C1 segment of cervical spinal cord (tissue), 14 donors: ENCODE measurements at regions not wholly inside any gene's neighbourhood (a gene's known extent, or its start where the extent isn't known, plus 50 kb on each side); places are given as distances from the start of the nearest gene placed in this dataset.
A peak's percentile ranks its signal among the peaks of the same experiment; 100 is the strongest.

Source experiments
- DNase-seq, 14 donors: peaks; one replicate each; lab custom pipeline; 2025; lab: John Stamatoyannopoulos, UW

- no peak for DNase-seq
Measured at GRCh38 chr11:69916806-69917387, 97.7 kb upstream of the FGF3 start.

- DNase-seq: no peak
Measured at GRCh38 chr11:69917529-69917928, 98.3 kb upstream of the FGF3 start.

DNA sequence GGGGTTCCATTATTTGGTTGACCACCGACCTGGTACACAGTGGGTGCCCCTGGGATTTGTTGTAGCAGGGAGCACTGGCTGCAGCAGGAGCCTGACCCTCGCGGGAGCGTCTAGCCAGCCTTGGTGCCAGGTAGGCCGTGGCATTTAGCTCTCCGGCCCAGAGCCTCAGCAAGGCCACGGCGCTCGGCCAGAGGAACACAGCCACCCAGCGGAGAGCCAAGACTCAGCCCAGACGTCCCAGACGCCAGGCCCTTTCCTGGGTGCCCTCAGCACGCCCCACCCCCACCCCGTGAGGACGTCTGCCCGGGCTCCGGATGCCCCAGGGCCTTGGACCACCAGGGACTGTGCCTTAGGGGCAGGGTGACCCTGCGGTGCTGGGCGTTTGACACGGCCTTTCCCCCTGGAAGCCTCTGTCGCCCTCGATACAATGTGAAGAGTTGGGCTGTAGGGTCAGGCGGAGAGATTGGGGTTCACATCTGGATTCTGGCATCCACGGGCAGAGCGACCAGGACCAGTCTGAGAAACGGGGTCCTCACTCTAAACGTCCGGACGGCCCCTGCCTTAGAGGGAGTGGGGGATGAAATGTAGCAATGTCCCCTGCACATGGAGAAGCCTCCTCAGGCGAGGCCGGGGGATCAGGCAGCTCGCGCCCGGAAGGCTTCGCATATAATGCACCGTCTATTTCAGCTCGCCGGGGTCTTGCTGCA is 99.2 kb upstream of the FGF3 start:
- DNase-seq: peak in 3 of 14 donors; percentile 7 to 25 (median 22)

DNA sequence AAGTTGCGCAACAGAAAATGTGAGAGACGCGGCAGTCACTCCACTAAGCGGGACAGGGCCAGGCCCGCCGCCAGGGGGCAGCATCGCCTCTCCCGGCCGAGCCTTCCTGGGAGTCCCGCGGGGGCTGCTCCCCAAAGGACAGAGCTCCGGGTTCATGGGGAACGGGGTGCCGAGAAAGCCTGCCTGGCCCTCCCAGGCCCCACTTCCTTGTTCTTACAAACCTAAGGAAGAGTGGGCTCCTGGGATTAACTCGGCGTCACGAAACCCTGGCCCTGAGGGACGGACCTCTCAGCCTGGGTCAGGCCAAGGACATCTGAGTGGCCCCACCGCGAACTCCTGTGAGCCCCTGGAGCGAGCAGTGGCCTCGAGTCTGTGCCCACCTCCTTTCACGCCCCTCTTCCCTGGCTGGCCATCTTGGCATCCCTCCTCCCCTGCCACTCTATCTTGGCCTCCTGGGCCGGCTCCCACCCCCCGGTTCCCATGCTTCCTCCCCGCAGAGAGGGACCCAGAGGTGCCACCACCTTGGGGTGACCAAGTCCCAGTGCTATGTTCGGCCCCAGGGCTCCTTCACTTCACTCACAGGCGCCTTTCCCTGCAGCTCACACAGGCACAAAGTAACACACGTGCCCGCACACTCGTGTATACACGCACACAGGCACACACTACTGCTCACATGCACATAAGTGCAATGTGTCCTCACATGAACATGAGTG is 99.9 kb upstream of the FGF3 start:
- DNase-seq: peak in 8 of 14 donors; percentile 7 to 48 (median 12)

DNA sequence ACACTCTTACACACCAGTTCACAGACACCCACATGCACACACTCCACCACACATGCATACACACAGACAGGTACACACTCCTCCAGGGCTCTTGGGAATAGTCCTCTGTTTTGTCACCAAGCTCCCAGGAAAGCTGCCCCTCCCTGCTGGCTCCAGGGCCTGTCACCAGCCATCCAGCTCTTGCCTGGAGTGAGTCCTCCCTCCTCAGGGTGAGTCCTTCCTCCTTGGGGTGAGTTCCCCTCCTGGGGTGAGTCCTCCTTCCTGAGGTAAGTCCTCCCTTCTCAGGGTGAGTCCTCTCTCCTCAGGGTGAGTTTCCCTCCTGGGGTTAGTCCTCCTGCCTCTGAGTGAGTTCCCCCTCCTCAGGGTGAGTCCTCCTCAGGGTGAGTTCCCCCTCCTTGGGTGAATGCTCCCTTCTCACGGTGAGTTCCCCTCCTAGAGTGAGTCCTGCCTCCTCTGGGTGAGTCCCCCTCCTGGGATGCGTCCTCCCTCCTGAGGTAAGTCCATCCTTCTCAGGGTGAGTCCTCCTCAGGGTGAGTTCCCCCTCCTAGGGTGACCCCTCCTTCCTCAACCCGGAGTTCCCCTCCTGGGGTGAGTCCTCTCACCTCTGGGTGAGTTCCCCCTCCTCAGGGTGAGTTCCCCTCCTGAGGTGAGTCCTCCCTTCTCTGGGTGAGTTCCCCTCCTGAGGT is 100.6 kb upstream of the FGF3 start:
- no peak for DNase-seq

DNA sequence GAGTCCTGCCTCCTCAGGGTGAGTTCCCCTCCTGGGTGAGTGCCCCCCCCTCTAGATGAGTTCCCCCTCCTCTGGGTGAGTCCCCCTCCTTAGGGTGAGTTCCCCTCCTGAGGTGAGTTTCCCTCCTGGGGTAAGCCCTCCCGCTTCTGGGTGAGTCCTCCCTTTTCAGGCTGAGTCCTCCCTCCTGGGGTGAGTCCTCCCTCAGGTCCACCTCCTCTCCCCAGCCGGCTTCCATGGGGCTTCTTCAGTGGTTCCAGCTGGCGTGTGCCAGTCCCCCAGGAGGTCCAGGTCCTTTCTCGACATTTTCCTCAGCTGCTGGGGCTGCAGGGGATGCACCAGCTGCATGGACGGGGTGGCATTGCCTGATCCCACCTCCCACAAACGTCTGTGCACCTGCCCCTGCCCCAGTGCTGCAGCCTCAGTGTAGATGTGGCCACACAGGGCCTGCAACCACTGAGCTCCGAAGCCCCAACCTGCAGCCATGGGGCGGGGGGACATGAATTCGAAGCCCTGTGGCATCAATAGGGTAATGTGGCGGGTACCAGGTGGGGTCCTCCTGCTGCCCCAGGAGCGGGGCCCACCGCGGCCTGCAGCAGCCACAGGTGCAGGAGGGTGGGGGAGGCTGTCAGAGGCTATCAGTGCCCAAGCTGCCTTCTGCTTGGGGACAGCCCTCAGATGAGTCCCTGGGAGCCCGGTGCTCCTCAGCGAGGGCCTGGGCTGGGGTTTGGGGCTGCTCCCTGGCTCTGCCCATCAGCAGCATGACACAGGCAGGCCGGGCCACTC is 101.3 kb upstream of the FGF3 start:
- DNase-seq: no peak

- DNase-seq: no peak
Measured at GRCh38 chr11:69921128-69922014, 102.2 kb upstream of the FGF3 start.

DNA sequence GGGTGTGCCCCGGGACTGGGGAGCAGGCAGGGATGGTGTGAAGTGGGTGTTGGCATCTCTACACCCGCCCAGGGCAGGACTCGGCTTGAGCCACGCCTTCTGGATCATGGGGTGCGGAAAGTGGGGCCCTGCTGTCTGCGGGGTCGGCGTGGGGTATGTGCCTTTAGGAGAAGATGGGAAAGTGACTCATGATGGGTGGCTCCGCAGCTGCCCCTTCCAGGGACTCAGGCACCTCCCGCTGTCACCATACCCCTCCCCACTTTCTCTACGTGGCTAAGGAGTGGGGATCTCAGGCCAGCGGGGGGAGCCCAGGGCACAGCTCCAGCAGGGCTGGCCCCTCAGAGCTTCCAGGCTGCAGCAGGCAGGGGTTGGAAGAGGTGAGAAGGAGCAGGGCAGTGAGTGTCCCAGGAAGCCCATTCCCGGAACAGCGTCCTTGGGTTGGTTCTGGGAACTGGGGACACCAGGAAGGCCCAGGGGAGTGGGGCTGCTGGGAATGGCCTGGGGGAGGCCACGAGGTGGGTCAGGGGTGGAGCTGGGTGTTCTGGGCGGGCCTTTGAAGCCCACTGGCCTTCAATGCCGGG is 102.9 kb upstream of the FGF3 start:
- no peak for DNase-seq

DNA sequence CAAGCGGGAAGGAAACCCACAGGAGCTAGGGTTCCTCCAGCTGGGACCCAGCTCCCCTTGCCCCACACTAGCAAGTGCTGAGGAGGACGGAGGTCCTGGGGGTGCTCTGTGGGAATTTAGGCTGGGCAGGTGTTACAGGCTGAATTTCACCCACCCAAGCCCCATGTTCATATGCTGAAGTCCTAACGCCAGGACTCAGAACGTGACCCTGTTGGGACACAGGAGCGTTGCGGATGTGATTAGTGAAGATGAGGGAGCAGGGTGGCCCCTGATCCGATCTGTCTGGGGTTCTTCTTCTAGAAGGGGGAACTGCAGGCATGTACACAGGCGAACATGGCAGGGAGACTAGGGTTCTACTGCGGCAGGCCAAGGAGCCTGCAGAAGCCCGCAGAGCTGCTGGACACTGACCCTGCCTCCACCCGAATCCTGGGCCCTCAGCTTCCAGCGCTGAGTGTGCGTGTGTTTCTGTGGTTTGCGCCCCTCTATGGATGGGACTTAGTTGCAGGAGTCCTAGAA is 103.4 kb upstream of the FGF3 start:
- DNase-seq: no peak

- no peak for DNase-seq
Measured at GRCh38 chr11:69923196-69923595, 104.0 kb upstream of the FGF3 start.

DNA sequence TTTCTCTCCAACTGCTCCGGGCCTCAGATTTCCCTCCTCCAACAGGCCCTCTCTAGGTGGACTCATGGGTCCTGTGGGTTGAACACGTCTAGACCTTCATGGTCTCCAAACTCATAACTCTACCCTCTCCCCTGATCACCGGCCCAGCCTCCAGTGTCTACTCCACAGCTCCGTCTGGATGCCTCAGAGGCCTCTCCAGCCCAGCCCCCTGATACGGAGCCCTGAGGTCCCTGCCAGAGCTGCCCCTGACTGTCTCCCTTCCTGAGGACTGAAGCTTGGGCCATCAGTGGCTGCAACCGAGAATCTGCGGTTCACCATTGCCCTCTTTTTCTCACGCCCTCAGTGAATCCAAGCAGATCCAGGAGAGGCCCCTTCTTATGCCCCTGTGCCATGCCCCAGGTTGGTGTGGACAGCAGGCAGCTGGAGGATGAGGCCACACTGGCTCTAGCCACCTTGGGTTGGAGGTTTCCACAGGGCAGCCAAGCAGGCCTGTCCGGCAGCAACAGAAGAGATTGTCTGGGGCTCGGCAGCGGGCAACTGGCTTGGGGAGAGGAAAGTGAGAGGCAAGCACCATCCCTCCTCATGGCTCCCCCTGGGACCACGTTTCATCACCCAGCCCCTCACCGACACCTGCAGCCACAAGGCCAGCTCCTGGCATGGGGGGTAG is 104.6 kb upstream of the FGF3 start:
- no peak for DNase-seq

- DNase-seq: no peak
Measured at GRCh38 chr11:69924308-69925161, 105.3 kb upstream of the FGF3 start.

- no peak for DNase-seq
Measured at GRCh38 chr11:69925366-69926196, 106.4 kb upstream of the FGF3 start.

DNA sequence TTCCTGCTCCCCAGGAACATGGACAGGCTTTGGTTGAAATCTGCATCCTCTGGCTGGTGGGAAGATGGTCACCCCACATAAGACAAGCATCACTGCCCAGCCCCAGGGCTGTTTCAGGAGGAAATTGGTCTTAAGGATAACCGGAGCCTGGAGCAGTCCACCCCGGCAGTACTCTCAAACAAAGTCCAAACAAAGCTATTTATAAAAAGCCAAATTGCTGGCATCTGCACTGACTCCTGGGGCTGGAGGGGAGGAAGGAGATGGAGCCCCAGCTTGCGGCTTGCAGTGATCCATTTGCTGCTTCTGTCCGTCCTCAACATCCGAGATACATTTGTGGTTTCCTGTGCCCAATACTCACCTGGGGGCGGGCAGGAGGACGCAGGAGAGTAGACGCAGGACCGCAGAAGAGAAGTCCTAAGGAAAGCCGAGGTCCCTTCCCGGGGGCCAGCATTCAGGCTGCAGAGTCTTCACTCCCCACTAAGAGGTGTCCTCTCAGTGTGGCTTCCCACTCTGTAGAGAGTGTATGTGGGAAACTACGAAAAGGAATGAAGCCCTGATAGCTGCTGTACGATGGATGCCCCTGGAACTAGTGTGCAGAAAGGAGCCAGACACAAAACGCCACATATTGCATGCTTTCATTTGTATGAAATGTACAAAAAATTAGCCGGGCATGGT is 107.3 kb upstream of the FGF3 start:
- DNase-seq: no peak

GRCh38 chr11:69928121-69928520 is 108.9 kb upstream of the FGF3 start:
- no peak for DNase-seq

GRCh38 chr11:69928975-69929374 is 109.8 kb upstream of the FGF3 start:
- DNase-seq: no peak
